ENCODE measurements at regions not wholly inside any gene's neighbourhood (a gene's known extent, or its start where the extent isn't known, plus 50 kb on each side); places are given as distances from the start of the nearest gene placed in this dataset.
"Not testable (repeated sequence)": the region's sequence is repeated elsewhere in the genome, so short reads cannot be mapped to it uniquely, and the experiment has no call there.

DNA sequence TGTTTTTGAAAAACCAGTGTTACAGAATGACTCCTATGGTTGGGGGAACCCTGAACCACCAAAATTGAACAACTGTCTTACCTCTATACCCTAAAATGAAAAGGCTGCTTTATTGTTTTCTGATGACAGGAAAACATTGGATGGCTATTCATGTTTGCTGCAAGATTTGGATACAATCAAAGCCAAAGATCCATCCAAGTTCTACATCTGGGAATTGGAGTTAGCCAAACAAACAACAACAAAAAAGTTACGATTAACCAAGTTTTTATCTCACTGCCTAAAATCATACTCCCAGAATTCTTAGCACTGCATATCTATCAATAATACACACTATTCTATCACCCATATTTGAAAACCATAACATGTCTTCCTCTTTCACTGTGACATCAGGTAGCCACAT, 349.7 kb upstream of the SLC7A11 start:
- 38 to 50% methylated on average over 1 of the region's 1 CpG for WGBS, 2 donors
- no peak overlapping the region for H3K27ac ChIP-seq (ENCODE audit: low read depth in 1 of 2, low read length in 1 of 2)
- no peak overlapping the region for H3K9ac ChIP-seq (ENCODE audit: insufficient read depth in 1 of 2, low read length in 2 of 2)
- TF ChIP-seq CTCF (IDR thresholded peaks at IDR 0.05; ENCODE audit: control extremely low read depth, extremely low read depth) = no peak
- no peaks in the 10 kb centered on the region for H3K9me3 ChIP-seq (ENCODE audit: control insufficient read depth in 4 of 4, insufficient read depth in 3 of 4, low read length in 3 of 4)
- no peaks in the 10 kb centered on the region for H3K36me3 ChIP-seq (ENCODE audit: control insufficient read depth in 4 of 4, insufficient read depth in 4 of 4, low read length in 4 of 4)
- no peak for ATAC-seq (ENCODE audit: insufficient read depth, low FRiP score)
- no peak for DNase-seq
- H3K27me3 ChIP-seq (ENCODE audit: control insufficient read depth in 3 of 3, insufficient read depth in 3 of 3, low read length in 2 of 3) = no peaks in the 10 kb centered on the region
- no peak overlapping the region for H3K4me3 ChIP-seq
- peaks cover 0 to 13% (median 6%) of the 10 kb centered on the region in 5 donors for H3K4me1 ChIP-seq (ENCODE audit: control insufficient read depth in 5 of 5, insufficient read depth in 5 of 5, low read length in 5 of 5)

GRCh38 chr4:138588501-138588900, 346.4 kb upstream of the SLC7A11 start:
- DNase-seq (no peak), ATAC-seq (ENCODE audit: insufficient read depth, low FRiP score) (no peak)
- Histone ChIP-seq H3K4me3 (no peak overlapping the region), H3K9ac (ENCODE audit: insufficient read depth in 1 of 2, low read length in 2 of 2) (no peak overlapping the region), H3K36me3 (ENCODE audit: control insufficient read depth in 4 of 4, insufficient read depth in 4 of 4, low read length in 4 of 4) (no peaks in the 10 kb centered on the region), H3K9me3 (ENCODE audit: control insufficient read depth in 4 of 4, insufficient read depth in 3 of 4, low read length in 3 of 4) (no peaks in the 10 kb centered on the region), H3K4me1 (ENCODE audit: control insufficient read depth in 5 of 5, insufficient read depth in 5 of 5, low read length in 5 of 5) (no peaks in the 10 kb centered on the region), H3K27me3 (ENCODE audit: control insufficient read depth in 3 of 3, insufficient read depth in 3 of 3, low read length in 2 of 3) (no peaks in the 10 kb centered on the region), H3K27ac (ENCODE audit: low read depth in 1 of 2, low read length in 1 of 2) (no peak overlapping the region)
- no peak for TF ChIP-seq CTCF (IDR thresholded peaks at IDR 0.05; ENCODE audit: control extremely low read depth, extremely low read depth)

- Histone ChIP-seq H3K27me3 (ENCODE audit: control insufficient read depth in 3 of 3, insufficient read depth in 3 of 3, low read length in 2 of 3) (no peaks in the 10 kb centered on the region), H3K4me3 (no peak overlapping the region), H3K4me1 (ENCODE audit: control insufficient read depth in 5 of 5, insufficient read depth in 5 of 5, low read length in 5 of 5) (no peaks in the 10 kb centered on the region), H3K9ac (ENCODE audit: insufficient read depth in 1 of 2, low read length in 2 of 2) (no peak overlapping the region), H3K27ac (ENCODE audit: low read depth in 1 of 2, low read length in 1 of 2) (no peak overlapping the region), H3K36me3 (ENCODE audit: control insufficient read depth in 4 of 4, insufficient read depth in 4 of 4, low read length in 4 of 4) (no peaks in the 10 kb centered on the region), H3K9me3 (ENCODE audit: control insufficient read depth in 4 of 4, insufficient read depth in 3 of 4, low read length in 3 of 4) (peaks cover 0 to 20% (median 8%) of the 10 kb centered on the region in 4 donors)
- DNase-seq (no peak), ATAC-seq (ENCODE audit: insufficient read depth, low FRiP score) (no peak)
- no peak for TF ChIP-seq CTCF (IDR thresholded peaks at IDR 0.05; ENCODE audit: control extremely low read depth, extremely low read depth)
- 93 to 97% methylated on average over 2 of the region's 2 CpGs for WGBS, 2 donors
Observed at GRCh38 chr4:138579146-138579545, 337.0 kb upstream of the SLC7A11 start.

DNA sequence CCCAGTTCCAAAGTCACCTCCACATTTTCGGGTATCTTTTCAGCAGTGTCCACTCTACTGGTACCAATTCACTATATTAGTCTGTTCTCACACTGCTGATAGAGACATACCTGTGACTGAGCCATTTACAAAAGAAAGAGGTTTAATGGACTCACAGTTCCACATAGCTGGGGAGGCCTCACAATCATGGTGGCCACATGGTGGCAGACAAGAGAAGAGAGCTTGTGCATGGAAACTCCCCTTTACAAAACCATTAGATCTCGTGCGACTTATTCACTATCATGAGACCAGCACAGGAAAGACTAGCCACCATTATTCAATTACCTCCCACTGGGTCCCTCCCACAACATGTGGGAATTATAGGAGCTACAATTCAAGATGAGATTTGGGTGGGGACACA, 335.7 kb upstream of the SLC7A11 start:
- not testable (repeated sequence) for ATAC-seq (ENCODE audit: insufficient read depth, low FRiP score)
- 90 to 94% methylated on average over 3 of the region's 3 CpGs for WGBS, 2 donors

More for the DNA sequence above, 335.7 kb upstream of the SLC7A11 start:
- not testable (repeated sequence) for H3K9ac ChIP-seq (ENCODE audit: insufficient read depth in 1 of 2, low read length in 2 of 2); H3K27ac ChIP-seq (ENCODE audit: low read depth in 1 of 2, low read length in 1 of 2); DNase-seq; H3K36me3 ChIP-seq (ENCODE audit: control insufficient read depth in 4 of 4, insufficient read depth in 4 of 4, low read length in 4 of 4); H3K27me3 ChIP-seq (ENCODE audit: control insufficient read depth in 3 of 3, insufficient read depth in 3 of 3, low read length in 2 of 3); H3K4me3 ChIP-seq; H3K4me1 ChIP-seq (ENCODE audit: control insufficient read depth in 5 of 5, insufficient read depth in 5 of 5, low read length in 5 of 5)
- H3K9me3 ChIP-seq (ENCODE audit: control insufficient read depth in 4 of 4, insufficient read depth in 3 of 4, low read length in 3 of 4) = peaks cover 0 to 20% (median 8%) of the 10 kb centered on the region in 4 donors
